Heart right ventricle (tissue), 16 donors: ENCODE measurements at regions not wholly inside any gene's neighbourhood (a gene's known extent, or its start where the extent isn't known, plus 50 kb on each side); places are given as distances from the start of the nearest gene placed in this dataset.

Experiments
- ATAC-seq, 8 donors: fragments of 200-7000 bp; cut with Tn5 transposase; one replicate each; pipeline ENCODE4 v1.9.1; 2020; ENCODE audit warnings: mild to moderate bottlenecking in 8 of 8, moderate library complexity in 8 of 8, moderate number of reproducible peaks in 1 of 8
- DNase-seq, 2 donors: peaks; one replicate each; pipeline ENCODE4 v3.0.0-alpha.2; 2020
- H3K27ac ChIP-seq, 10 donors: fragments of 200-600 bp; sonication (generic) in 2 of 10; one replicate each; pipeline versions ENCODE4 v1.5.0 to v1.8.0; 2020 to 2022; ENCODE audit warnings: mild to moderate bottlenecking in 3 of 10
- H3K27me3 ChIP-seq, 7 donors: fragments of 200-600 bp; one replicate each; pipeline ENCODE4 v1.8.0; 2021 to 2022; ENCODE audit warnings: mild to moderate bottlenecking in 2 of 7
- H3K36me3 ChIP-seq, 9 donors: fragments of 200-600 bp; sonication (generic) in 1 of 9; one replicate each; pipeline versions ENCODE4 v1.5.0 to v1.8.0; 2020 to 2022; ENCODE audit warnings: mild to moderate bottlenecking in 2 of 9
- H3K4me1 ChIP-seq, 9 donors: fragments of 200-600 bp; sonication (generic) in 1 of 9; one replicate each; pipeline versions ENCODE4 v1.5.0 to v1.8.0; 2020 to 2022; ENCODE audit warnings: mild to moderate bottlenecking in 4 of 9
- H3K4me3 ChIP-seq, 10 donors: fragments of 200-600 bp; sonication (generic) in 2 of 10; one replicate each; pipeline versions ENCODE4 v1.5.0 to v1.8.0; 2020 to 2022; ENCODE audit warnings: mild to moderate bottlenecking in 7 of 10, moderate library complexity in 2 of 10
- H3K9me3 ChIP-seq, 11 donors: fragments of 200-600 bp in 10 of 11; sonication (generic) in 2 of 11; one replicate each; pipeline versions ENCODE4 v1.5.0 to v1.8.0; 2013 to 2022; ENCODE audit warnings: mild to moderate bottlenecking in 2 of 11, control low read depth in 1 of 11, moderate library complexity in 1 of 11
- WGBS, 2 donors: extraction: QIAGEN DNeasy Blood & Tissue Kit; methylation state at CpG; one replicate each; pipeline ENCODE4 v1.1.7; 2013; ENCODE audit warnings: inconsistent platforms in 1 of 2; 5-methylcytosine and 5-hydroxymethylcytosine counted together
- intact Hi-C, 10 donors: fragments of 100-400 bp; cut with DNase I; formaldehyde crosslinking; loops; one replicate each; pipeline versions ENCODE4 v1.11.1 to v1.14.2; 2022
- TF ChIP-seq, protein P1 (sequence below), 9 donors: fragments of 200-600 bp; sonication (generic) in 2 of 9; IDR thresholded peaks; one replicate each; pipeline versions ENCODE4 v1.5.0 to v1.8.0; 2021 to 2022; ENCODE audit warnings: antibody characterized with exemption in 9 of 9, mild to moderate bottlenecking in 5 of 9, moderate library complexity in 1 of 9
- donor health status: Arrhythmogenic right ventricular cardiomyopathy.
- donor health status: ischemic (EF 13 %, LVEDD 7.1; RV severe dilation, severe dysfunction).
- donor health status: healthy with polysubstance abuse.
- donor health status: DM: no; HTN: yes; CAD: no.
- donor health status: DM: no; HTN: no; CAD: no.
- donor health status: ischemic (EF 25% LVEDD 6.9; RV normal size, moderate dysfunction).
- donor health status: ischemic (EF 25% LVEDD 5.7; RV mildly dilated, moderate dysfunction).
- donor health status: healthy.
- donor health status: DM: yes; HTN: yes; CAD: no.
- donor health status: Ischemic cardiomyopathy.
- donor health status: ischemic (EF 35%, LVEDD 5.7; RV mildly dilated, moderate dysfunction).
- donor health status: nonischemic (EF 11% LVEDD 7.7; RV severe dilation, severe dysfunction).
- donor health status: DM: yes; HTN: yes; CAD: no.
- donor health status: PGD.
- donor health status: ischemic (EF 29% LVEDD 5.4; RV normal size, mild dysfunction).
- donor health status: nonischemic (EF 23%, LVEDD 6.1; RV moderate dilation, normal function).

DNA sequence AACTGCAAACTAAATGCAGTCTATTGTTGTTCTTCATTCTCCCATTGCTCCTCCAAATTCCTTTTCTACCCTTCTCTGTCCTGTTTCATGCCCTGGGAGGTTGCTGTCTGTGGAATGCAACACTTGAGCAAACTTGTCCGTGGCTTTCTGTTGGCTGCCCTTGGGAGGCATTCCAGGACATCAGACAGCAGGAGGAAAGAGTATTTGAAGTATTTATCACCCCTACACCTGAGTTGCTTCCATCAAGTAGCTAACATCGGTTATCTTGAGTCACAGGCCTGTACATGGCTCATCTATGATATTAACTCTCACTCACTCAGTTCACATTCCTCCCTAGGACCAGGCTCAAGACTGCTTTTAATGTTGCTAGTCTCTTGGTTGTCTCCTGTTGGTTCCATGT is 803.4 kb upstream of the CDH6 start:
- H3K4me1 ChIP-seq: no peaks in the 10 kb centered on the region
- H3K9me3 ChIP-seq: peaks cover 0 to 6% (median 0%) of the 10 kb centered on the region in 11 donors
- H3K27me3 ChIP-seq: no peaks in the 10 kb centered on the region
- H3K36me3 ChIP-seq: no peaks in the 10 kb centered on the region
- TF ChIP-seq, protein P1, sequence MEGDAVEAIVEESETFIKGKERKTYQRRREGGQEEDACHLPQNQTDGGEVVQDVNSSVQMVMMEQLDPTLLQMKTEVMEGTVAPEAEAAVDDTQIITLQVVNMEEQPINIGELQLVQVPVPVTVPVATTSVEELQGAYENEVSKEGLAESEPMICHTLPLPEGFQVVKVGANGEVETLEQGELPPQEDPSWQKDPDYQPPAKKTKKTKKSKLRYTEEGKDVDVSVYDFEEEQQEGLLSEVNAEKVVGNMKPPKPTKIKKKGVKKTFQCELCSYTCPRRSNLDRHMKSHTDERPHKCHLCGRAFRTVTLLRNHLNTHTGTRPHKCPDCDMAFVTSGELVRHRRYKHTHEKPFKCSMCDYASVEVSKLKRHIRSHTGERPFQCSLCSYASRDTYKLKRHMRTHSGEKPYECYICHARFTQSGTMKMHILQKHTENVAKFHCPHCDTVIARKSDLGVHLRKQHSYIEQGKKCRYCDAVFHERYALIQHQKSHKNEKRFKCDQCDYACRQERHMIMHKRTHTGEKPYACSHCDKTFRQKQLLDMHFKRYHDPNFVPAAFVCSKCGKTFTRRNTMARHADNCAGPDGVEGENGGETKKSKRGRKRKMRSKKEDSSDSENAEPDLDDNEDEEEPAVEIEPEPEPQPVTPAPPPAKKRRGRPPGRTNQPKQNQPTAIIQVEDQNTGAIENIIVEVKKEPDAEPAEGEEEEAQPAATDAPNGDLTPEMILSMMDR (IDR thresholded peaks at IDR 0.05): no peak
- H3K4me3 ChIP-seq: no peak overlapping the region
- WGBS, 2 donors: 19 to 31% methylated on average over 2 of the region's 2 CpGs
- no peak overlapping the region for H3K27ac ChIP-seq
- no peak for DNase-seq
- intact Hi-C loops: loop anchor here in 1 of 10 donors (5.0 kb wide), 1 partner anchor 518 kb away; no protein-coding TSS in a partner anchor
- ATAC-seq: no peak

DNA sequence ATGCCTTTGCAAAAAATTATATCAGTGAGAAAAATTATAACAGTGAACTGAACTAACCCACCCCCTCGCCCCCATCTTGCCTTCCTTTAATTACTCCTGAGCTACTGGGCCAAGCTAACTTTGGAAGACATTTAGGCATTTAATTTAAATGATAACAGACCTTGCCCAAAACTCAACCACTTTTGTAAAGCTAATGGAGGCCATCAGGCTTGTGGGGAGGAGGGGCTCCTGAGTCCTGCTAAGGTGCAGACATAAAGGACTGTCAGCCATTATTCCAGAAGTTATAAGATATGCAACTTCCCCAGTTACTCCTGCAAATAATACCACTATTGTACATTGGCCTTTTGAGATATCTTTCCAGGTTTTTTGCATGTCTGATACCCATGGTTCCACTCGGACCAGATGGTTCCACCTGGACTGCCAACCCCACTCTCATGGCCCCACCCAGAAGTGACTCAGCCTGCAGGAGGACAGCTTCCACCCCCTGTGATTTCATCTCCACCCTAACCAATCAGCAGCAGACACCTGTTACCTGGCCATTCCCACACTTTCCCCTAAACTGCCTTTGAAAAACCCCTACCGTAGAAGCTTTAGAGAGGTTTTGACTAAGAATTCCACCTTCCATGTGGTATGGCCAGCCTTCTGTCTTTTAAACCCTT is 805.4 kb upstream of the CDH6 start:
- WGBS, 2 donors: 63 to 73% methylated on average over 3 of the region's 3 CpGs
- DNase-seq: no peak
- no peaks in the 10 kb centered on the region for H3K4me1 ChIP-seq
- no peak for ATAC-seq
- H3K27ac ChIP-seq: no peak overlapping the region
- intact Hi-C loops: no loop called here
- H3K9me3 ChIP-seq: peaks cover 0 to 9% (median 0%) of the 10 kb centered on the region in 11 donors
- no peak overlapping the region for H3K4me3 ChIP-seq
- H3K36me3 ChIP-seq: no peaks in the 10 kb centered on the region
- TF ChIP-seq, protein P1 (IDR thresholded peaks at IDR 0.05): no peak
- no peaks in the 10 kb centered on the region for H3K27me3 ChIP-seq

DNA sequence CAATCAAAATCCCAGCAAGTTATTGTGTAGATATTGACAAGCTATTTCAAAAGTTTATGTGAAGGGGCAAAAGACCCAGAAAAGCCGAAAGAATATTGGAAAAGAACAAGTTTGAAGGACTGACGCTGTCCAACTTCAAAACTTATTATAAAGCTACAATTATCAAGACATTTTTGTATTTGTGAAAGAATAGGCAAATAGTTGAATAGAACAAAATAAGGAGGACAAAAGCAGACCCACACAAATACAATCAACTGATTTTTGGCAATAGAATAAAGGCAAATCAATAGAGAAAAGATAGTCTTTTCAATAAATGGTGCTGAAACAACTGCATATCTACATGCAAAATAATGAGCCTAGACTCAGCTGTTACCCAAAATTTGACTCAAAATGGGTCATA is 807.7 kb upstream of the CDH6 start:
- TF ChIP-seq, protein P1 (IDR thresholded peaks at IDR 0.05): no peak
- 89 to 90% methylated on average over 2 of the region's 2 CpGs for WGBS, 2 donors

DNA sequence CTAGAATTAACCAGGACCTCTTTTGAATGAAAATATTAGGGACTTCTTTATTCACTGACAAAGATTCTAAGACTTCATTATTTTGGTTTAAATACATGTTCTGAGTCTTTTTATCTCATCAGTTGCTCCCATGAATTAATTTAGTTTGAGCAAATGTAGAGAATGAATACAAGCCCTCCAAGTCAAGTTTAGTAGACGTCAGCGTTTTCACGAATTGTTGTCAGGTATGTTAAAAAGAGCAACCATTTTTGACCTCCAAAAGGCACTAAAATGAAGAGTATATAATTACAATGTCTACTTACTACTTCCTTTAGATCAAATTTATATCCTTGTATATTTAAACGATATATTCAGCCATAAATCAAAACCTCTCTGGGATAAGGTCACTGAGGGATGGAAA is 809.3 kb upstream of the CDH6 start:
- H3K4me3 ChIP-seq: no peak overlapping the region
- no peaks in the 10 kb centered on the region for H3K4me1 ChIP-seq
- ATAC-seq (no peak), DNase-seq (no peak)
- no peak overlapping the region for H3K27ac ChIP-seq
- peaks cover 0 to 9% (median 0%) of the 10 kb centered on the region in 11 donors for H3K9me3 ChIP-seq
- intact Hi-C loops: no loop called here
- 88 to 93% methylated on average over 4 of the region's 4 CpGs for WGBS, 2 donors
- TF ChIP-seq, protein P1 (IDR thresholded peaks at IDR 0.05): no peak
- H3K27me3 ChIP-seq: no peaks in the 10 kb centered on the region
- H3K36me3 ChIP-seq: no peaks in the 10 kb centered on the region

More for the DNA sequence above, 807.7 kb upstream of the CDH6 start:
- Histone ChIP-seq H3K36me3 (no peaks in the 10 kb centered on the region), H3K9me3 (peaks cover 0 to 9% (median 0%) of the 10 kb centered on the region in 11 donors), H3K4me1 (no peaks in the 10 kb centered on the region), H3K27ac (no peak overlapping the region), H3K27me3 (no peaks in the 10 kb centered on the region), H3K4me3 (no peak overlapping the region)
- no peak for ATAC-seq
- DNase-seq: no peak
- intact Hi-C loops: no loop called here
